Type B pancreatic cell (in vitro differentiated cells): ENCODE measurements at regions not wholly inside any gene's neighbourhood (a gene's known extent, or its start where the extent isn't known, plus 50 kb on each side); places are given as distances from the start of the nearest gene placed in this dataset.

Experiments
- DNase-seq: peaks from one replicate; pipeline ENCODE4 v3.0.0; 2021; ENCODE audit warnings: mixed read lengths; ENCODE audit not compliant: unreplicated experiment; ENCODE audit errors: extremely low spot score
- H3K27ac Mint-ChIP-seq: 2 replicates; pipeline ENCODE4 v1.8.0; 2021; ENCODE audit warnings: mild to moderate bottlenecking, mixed read lengths
- H3K27me3 Mint-ChIP-seq: 2 replicates; pipeline ENCODE4 v1.8.0; 2021; ENCODE audit warnings: mixed read lengths
- H3K36me3 Mint-ChIP-seq: 2 replicates; pipeline ENCODE4 v1.8.0; 2021; ENCODE audit warnings: mixed read lengths
- H3K4me1 Mint-ChIP-seq: one replicate; pipeline ENCODE4 v1.8.0; 2021; ENCODE audit warnings: mixed read lengths; ENCODE audit not compliant: unreplicated experiment
- H3K4me3 Mint-ChIP-seq: 2 replicates; pipeline ENCODE4 v1.8.0; 2021; ENCODE audit warnings: mild to moderate bottlenecking, mixed read lengths
- H3K9me3 Mint-ChIP-seq: 2 replicates; pipeline ENCODE4 v1.8.0; 2021; ENCODE audit warnings: mixed read lengths
- TF ChIP-seq, protein P1 (sequence below): fragments of 200-600 bp; sonication (generic); conservative IDR thresholded peaks from 2 replicates; pipeline ENCODE4 v1.5.0; 2021; ENCODE audit warnings: antibody characterized with exemption, mild to moderate bottlenecking

DNA sequence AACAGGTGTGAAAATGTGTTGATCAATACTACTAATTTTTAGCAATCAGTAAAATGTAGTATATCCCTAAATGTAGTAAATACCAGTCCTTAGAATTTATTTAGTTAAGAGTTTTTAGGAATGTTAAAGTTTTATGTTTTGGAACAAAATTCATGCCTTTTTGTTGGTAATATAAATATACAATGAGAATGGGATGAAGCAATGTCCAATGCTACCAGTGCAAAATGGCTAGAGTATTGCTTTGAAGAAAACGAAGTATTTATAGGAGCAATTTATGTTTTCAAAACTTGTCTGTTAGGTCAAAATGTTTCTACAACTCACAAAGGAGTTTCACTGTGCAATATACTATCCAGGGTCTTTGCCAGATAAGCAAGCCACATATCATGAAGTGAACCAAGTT lies 851.5 kb downstream of the PCDH18 start:
- Mint-ChIP-seq H3K4me3 (no peak overlapping the region), H3K9me3 (no peaks in the 10 kb centered on the region), H3K27me3 (no peaks in the 10 kb centered on the region), H3K4me1 (peaks cover 9% of the 10 kb centered on the region), H3K27ac (no peak overlapping the region), H3K36me3 (no peaks in the 10 kb centered on the region)
- no peak for DNase-seq
- TF ChIP-seq, protein P1, sequence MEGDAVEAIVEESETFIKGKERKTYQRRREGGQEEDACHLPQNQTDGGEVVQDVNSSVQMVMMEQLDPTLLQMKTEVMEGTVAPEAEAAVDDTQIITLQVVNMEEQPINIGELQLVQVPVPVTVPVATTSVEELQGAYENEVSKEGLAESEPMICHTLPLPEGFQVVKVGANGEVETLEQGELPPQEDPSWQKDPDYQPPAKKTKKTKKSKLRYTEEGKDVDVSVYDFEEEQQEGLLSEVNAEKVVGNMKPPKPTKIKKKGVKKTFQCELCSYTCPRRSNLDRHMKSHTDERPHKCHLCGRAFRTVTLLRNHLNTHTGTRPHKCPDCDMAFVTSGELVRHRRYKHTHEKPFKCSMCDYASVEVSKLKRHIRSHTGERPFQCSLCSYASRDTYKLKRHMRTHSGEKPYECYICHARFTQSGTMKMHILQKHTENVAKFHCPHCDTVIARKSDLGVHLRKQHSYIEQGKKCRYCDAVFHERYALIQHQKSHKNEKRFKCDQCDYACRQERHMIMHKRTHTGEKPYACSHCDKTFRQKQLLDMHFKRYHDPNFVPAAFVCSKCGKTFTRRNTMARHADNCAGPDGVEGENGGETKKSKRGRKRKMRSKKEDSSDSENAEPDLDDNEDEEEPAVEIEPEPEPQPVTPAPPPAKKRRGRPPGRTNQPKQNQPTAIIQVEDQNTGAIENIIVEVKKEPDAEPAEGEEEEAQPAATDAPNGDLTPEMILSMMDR = no peak

DNA sequence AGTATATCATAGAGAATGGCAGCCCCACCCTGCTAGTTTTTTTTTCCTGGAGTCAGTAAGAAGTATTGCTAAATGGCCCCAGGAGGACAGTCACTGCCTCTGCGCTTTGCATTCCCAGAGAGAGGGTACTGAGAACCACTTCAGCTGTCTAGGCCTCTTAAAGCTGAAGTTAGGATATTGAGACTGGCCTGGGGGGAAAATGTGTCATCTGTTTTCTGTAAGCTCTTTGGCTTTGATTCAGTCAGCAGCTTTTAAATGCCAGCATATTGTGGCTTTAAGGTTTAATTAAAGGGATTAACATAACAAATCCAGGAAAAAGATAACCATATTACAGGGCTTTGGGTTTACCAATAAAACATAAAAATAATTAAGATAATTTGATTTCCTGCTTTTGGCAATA lies 852.0 kb downstream of the PCDH18 start:
- TF ChIP-seq, protein P1 = no peak
- H3K9me3 Mint-ChIP-seq = no peaks in the 10 kb centered on the region
- no peak overlapping the region for H3K4me3 Mint-ChIP-seq
- H3K27me3 Mint-ChIP-seq = no peaks in the 10 kb centered on the region
- H3K36me3 Mint-ChIP-seq = no peaks in the 10 kb centered on the region
- no peak for DNase-seq
- H3K4me1 Mint-ChIP-seq = peaks cover 9% of the 10 kb centered on the region
- no peak overlapping the region for H3K27ac Mint-ChIP-seq

DNA sequence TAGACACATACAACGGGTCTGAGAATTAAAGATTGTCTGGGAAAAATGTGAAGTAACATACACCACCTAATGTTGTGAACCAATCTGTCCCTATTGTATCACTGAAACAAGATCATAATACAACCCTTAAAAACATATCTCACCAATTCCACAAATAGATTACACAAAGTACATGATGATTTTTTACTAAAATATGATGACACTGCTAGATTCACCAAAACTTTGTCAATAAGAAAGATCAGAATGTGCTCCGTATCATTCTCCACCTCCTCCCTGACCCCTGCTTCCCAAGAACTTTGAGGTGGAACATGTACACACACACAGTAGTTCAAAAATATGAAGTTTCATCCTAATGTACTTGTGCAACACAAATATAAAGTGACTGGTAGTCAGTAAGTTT lies 862.0 kb downstream of the PCDH18 start:
- Mint-ChIP-seq H3K4me3 (no peak overlapping the region), H3K36me3 (no peaks in the 10 kb centered on the region), H3K4me1 (no peaks in the 10 kb centered on the region), H3K27ac (no peak overlapping the region), H3K9me3 (no peaks in the 10 kb centered on the region), H3K27me3 (no peaks in the 10 kb centered on the region)
- TF ChIP-seq, protein P1 = no peak
- no peak for DNase-seq

DNA sequence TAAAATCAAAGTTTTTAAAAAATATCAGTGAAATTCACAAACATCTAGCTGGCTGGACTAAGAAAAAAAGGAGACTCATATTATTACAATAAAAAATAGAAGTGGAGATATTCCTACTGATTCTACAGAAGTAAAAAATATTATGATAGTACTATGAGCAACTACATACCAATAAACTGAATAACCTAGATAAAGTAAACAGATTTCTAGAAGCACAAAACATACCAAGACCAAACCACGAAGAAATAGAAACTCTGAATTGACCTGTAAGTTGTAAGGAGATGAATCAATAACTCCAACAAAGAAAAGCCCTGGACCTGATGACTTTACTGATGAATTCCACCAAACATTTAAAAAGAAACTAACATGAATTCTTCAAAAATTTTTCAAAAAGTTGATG lies 867.3 kb downstream of the PCDH18 start:
- TF ChIP-seq, protein P1 = no peak
- Mint-ChIP-seq H3K27ac (no peak overlapping the region), H3K4me1 (no peaks in the 10 kb centered on the region), H3K27me3 (no peaks in the 10 kb centered on the region), H3K9me3 (no peaks in the 10 kb centered on the region), H3K36me3 (no peaks in the 10 kb centered on the region), H3K4me3 (no peak overlapping the region)
- no peak for DNase-seq

DNA sequence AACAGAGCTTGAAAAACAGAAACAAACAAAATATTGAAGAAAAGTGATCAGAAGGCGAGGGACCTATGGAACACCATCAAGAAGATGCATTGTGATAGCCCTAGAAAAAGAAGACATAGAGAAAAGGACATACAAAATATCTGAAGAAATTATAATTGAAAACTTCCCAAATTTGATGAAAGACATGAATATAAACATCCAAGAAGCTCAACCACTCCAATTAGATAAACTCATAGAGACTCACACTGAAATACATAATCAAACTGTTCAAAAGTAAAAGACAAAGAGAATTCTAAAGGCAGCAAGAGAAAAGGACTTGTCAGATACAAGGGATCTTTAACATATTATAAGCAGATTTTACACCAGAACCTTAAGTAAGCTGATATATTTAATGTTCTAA lies 869.8 kb downstream of the PCDH18 start:
- H3K36me3 Mint-ChIP-seq = no peaks in the 10 kb centered on the region
- H3K27me3 Mint-ChIP-seq = no peaks in the 10 kb centered on the region
- no peak overlapping the region for H3K27ac Mint-ChIP-seq
- TF ChIP-seq, protein P1 = no peak
- no peaks in the 10 kb centered on the region for H3K4me1 Mint-ChIP-seq
- no peaks in the 10 kb centered on the region for H3K9me3 Mint-ChIP-seq
- no peak for DNase-seq
- H3K4me3 Mint-ChIP-seq = no peak overlapping the region
